ENCODE measurements at regions not wholly inside any gene's neighbourhood (a gene's known extent, or its start where the extent isn't known, plus 50 kb on each side); places are given as distances from the start of the nearest gene placed in this dataset.

DNA sequence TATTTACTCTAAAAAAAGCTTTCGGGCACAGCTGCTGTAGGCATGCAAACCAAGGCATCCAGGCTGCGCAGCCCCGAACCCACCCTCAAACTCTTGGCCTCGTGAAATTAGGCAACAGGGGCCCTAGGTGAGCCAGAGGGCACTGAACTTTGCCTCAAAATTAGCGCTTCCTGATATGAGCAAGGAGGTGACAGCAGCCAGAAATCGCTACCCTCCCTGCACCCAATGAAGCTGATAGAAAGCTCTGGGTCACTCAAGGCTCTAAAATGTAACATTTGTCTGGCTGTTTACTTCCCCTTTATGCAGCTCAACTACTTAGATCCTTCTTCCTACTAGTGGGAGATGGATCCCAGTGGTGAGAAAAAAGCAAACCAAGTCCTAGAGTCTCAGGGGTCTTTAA, 61.8 kb downstream of the PITPNM2 start:
- TF ChIP-seq TCF7L2 (IDR thresholded peaks at IDR 0.05; ENCODE audit: borderline replicate concordance, extremely low read depth, insufficient read depth, insufficient read length) (no peak), EZH2phosphoT487 (IDR thresholded peaks at IDR 0.05; ENCODE audit: borderline replicate concordance) (no peak), POLR2A (IDR thresholded peaks at IDR 0.05; ENCODE audit: borderline replicate concordance, extremely low read depth, insufficient read depth, insufficient read length) (no peak), CBX3 (IDR thresholded peaks at IDR 0.05; ENCODE audit: low read depth) (no peak), POLR2AphosphoS5 (IDR thresholded peaks at IDR 0.05; ENCODE audit: low read depth, low read length) (no peak), JUND (IDR thresholded peaks at IDR 0.05) (no peak), SRF (IDR thresholded peaks at IDR 0.05; ENCODE audit: low read depth) (no peak), RAD21 (IDR thresholded peaks at IDR 0.05; ENCODE audit: low read depth) (no peak)
- TF ChIP-seq, protein P1, sequence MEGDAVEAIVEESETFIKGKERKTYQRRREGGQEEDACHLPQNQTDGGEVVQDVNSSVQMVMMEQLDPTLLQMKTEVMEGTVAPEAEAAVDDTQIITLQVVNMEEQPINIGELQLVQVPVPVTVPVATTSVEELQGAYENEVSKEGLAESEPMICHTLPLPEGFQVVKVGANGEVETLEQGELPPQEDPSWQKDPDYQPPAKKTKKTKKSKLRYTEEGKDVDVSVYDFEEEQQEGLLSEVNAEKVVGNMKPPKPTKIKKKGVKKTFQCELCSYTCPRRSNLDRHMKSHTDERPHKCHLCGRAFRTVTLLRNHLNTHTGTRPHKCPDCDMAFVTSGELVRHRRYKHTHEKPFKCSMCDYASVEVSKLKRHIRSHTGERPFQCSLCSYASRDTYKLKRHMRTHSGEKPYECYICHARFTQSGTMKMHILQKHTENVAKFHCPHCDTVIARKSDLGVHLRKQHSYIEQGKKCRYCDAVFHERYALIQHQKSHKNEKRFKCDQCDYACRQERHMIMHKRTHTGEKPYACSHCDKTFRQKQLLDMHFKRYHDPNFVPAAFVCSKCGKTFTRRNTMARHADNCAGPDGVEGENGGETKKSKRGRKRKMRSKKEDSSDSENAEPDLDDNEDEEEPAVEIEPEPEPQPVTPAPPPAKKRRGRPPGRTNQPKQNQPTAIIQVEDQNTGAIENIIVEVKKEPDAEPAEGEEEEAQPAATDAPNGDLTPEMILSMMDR (IDR thresholded peaks at IDR 0.05 in 2 of 3, conservative IDR thresholded peaks at IDR 0.05 in 1 of 3; ENCODE audit: borderline replicate concordance in 1 of 3, insufficient read depth in 1 of 3, low read depth in 2 of 3, low read length in 2 of 3) = no peak

Measured in HCT116 (cell line).